ENCODE measurements at regions not wholly inside any gene's neighbourhood (a gene's known extent, or its start where the extent isn't known, plus 50 kb on each side); places are given as distances from the start of the nearest gene placed in this dataset.

- peaks cover 0 to 6% (median 2%) of the 10 kb centered on the region in 4 donors for H3K9me3 ChIP-seq
- intact Hi-C loops (cut with DNase I): no loop called here
- no peaks in the 10 kb centered on the region for H3K36me3 ChIP-seq
- no peak for TF ChIP-seq EP300 (IDR thresholded peaks at IDR 0.05)
- no peak for TF ChIP-seq CTCF (IDR thresholded peaks at IDR 0.05)
- no peak for TF ChIP-seq POLR2A (IDR thresholded peaks at IDR 0.05)
- no peak for TF ChIP-seq POLR2AphosphoS5 (IDR thresholded peaks at IDR 0.05)
- no peak overlapping the region for H3K27ac ChIP-seq
- H3K4me3 ChIP-seq: no peak overlapping the region
- H3K27me3 ChIP-seq: no peaks in the 10 kb centered on the region
- no peaks in the 10 kb centered on the region for H3K4me1 ChIP-seq
- no peak for DNase-seq
Measured at GRCh38 chr18:53664575-53664974, 559.9 kb downstream of the MBD2 start.

- 66 to 87% methylated on average over 2 of the region's 2 CpGs for WGBS, 2 donors
- Histone ChIP-seq H3K27me3 (no peaks in the 10 kb centered on the region), H3K4me3 (no peak overlapping the region), H3K27ac (no peak overlapping the region), H3K36me3 (no peaks in the 10 kb centered on the region), H3K9me3 (peaks cover 0 to 7% (median 3%) of the 10 kb centered on the region in 4 donors), H3K4me1 (no peaks in the 10 kb centered on the region)
- TF ChIP-seq POLR2A (IDR thresholded peaks at IDR 0.05) (no peak), EP300 (IDR thresholded peaks at IDR 0.05) (no peak), POLR2AphosphoS5 (IDR thresholded peaks at IDR 0.05) (no peak), CTCF (IDR thresholded peaks at IDR 0.05) (no peak)
- DNase-seq: no peak
- intact Hi-C loops (cut with DNase I): no loop called here
Measured at GRCh38 chr18:53660306-53660705, 564.2 kb downstream of the MBD2 start.

GRCh38 chr18:53657257-53657656, 567.2 kb downstream of the MBD2 start:
- TF ChIP-seq POLR2A (IDR thresholded peaks at IDR 0.05): no peak
- TF ChIP-seq POLR2AphosphoS5 (IDR thresholded peaks at IDR 0.05): no peak
- no peak for TF ChIP-seq EP300 (IDR thresholded peaks at IDR 0.05)
- no peak for TF ChIP-seq CTCF (IDR thresholded peaks at IDR 0.05)
- Histone ChIP-seq H3K9me3 (peaks cover 0 to 4% (median 0%) of the 10 kb centered on the region in 4 donors), H3K27me3 (no peaks in the 10 kb centered on the region), H3K36me3 (no peaks in the 10 kb centered on the region), H3K4me3 (no peak overlapping the region), H3K27ac (no peak overlapping the region), H3K4me1 (no peaks in the 10 kb centered on the region)
- 63 to 88% methylated on average over 2 of the region's 2 CpGs for WGBS, 2 donors
- intact Hi-C loops (cut with DNase I): no loop called here
- DNase-seq: no peak

- no peaks in the 10 kb centered on the region for H3K36me3 ChIP-seq
- H3K9me3 ChIP-seq: no peaks in the 10 kb centered on the region
- no peak overlapping the region for H3K27ac ChIP-seq
- H3K27me3 ChIP-seq: no peaks in the 10 kb centered on the region
- intact Hi-C loops (cut with DNase I): no loop called here
- WGBS, 2 donors: 18 to 30% methylated on average over 3 of the region's 3 CpGs
- H3K4me1 ChIP-seq: no peaks in the 10 kb centered on the region
- TF ChIP-seq EP300 (IDR thresholded peaks at IDR 0.05): no peak
- no peak for TF ChIP-seq CTCF (IDR thresholded peaks at IDR 0.05)
- no peak for TF ChIP-seq POLR2A (IDR thresholded peaks at IDR 0.05)
- TF ChIP-seq POLR2AphosphoS5 (IDR thresholded peaks at IDR 0.05): no peak
- no peak for DNase-seq
- H3K4me3 ChIP-seq: no peak overlapping the region
Measured at GRCh38 chr18:53649621-53650020, 574.8 kb downstream of the MBD2 start.

- 39 to 57% methylated on average over 2 of the region's 2 CpGs for WGBS, 2 donors
Measured at GRCh38 chr18:53644799-53645471, 579.5 kb downstream of the MBD2 start.

More at GRCh38 chr18:53644799-53645471, 579.5 kb downstream of the MBD2 start:
- DNase-seq: no peak
- H3K27ac ChIP-seq: no peak overlapping the region
- no peaks in the 10 kb centered on the region for H3K27me3 ChIP-seq
- H3K36me3 ChIP-seq: no peaks in the 10 kb centered on the region
- no peak overlapping the region for H3K4me3 ChIP-seq
- no peak for TF ChIP-seq EP300 (IDR thresholded peaks at IDR 0.05)
- no peak for TF ChIP-seq POLR2A (IDR thresholded peaks at IDR 0.05)
- TF ChIP-seq CTCF (IDR thresholded peaks at IDR 0.05): no peak
- no peak for TF ChIP-seq POLR2AphosphoS5 (IDR thresholded peaks at IDR 0.05)
- H3K9me3 ChIP-seq: peaks cover 0 to 3% (median 0%) of the 10 kb centered on the region in 4 donors
- no peaks in the 10 kb centered on the region for H3K4me1 ChIP-seq
- intact Hi-C loops (cut with DNase I): no loop called here
